HT1080 (cell line): ENCODE measurements at regions not wholly inside any gene's neighbourhood (a gene's known extent, or its start where the extent isn't known, plus 50 kb on each side); places are given as distances from the start of the nearest gene placed in this dataset. TPM values are rescaled to one million over a fixed set of nuclear protein-coding genes. Genes with fewer than 3 reads are reported as not detected.
"Not testable (repeated sequence)": the region's sequence is repeated elsewhere in the genome, so short reads cannot be mapped to it uniquely, and the experiment has no call there.

Source experiments
- DNase-seq: peaks from one replicate; pipeline ENCODE4 v3.0.0-alpha.2; 2015; ENCODE audit warnings: low read depth
- small RNA-seq: library from RNA; depleted of rRNA; stranded (forward); fragments of <200 nt; gene quantifications from one replicate; pipeline ENCODE3, GENCODE V24; 2014

- DNase-seq = peak; percentile 27
These were observed 92.2 kb upstream of the CDH9 start for GRCh38 chr5:27130587-27130986.

GRCh38 chr5:27129926-27130325 lies 91.5 kb upstream of the CDH9 start:
- DNase-seq = no peak

GRCh38 chr5:27125856-27126255 lies 87.5 kb upstream of the CDH9 start:
- DNase-seq = no peak

GRCh38 chr5:27124590-27124989 lies 86.2 kb upstream of the CDH9 start:
- no peak for DNase-seq

DNA sequence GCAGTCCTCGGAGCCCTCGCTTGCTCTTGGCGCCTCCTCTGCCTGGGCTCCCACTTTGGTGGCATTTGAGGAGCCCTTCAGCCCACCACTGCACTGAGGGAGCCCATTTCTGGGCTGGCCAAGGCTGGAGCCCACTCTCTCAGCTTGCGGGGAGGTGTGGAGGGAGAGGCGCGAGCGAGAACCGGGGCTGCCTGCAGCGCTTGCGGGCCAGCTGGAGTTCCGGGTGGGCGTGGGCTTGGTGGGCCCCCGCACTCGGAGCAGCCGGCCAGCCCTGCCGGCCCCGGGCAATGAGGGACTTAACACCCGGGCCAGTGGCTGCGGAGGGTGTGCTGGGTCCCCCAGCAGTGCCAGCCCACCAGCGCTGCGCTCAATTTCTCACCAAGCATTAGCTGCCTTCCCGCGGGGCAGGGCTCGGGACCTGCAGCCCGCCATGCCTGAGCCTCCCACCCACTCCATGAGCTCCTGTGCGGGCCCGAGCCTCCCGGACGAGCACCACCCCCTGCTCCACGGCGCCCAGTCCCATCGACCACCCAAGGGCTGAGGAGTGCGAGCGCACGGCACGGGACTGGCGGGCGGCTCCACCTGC lies 81.4 kb upstream of the CDH9 start:
- DNase-seq = not testable (repeated sequence)

- DNase-seq = no peak
These were observed 65.1 kb upstream of the CDH9 start for GRCh38 chr5:27103486-27103885.

GRCh38 chr5:27095761-27096160 lies 57.4 kb upstream of the CDH9 start:
- not testable (repeated sequence) for DNase-seq

GRCh38 chr5:27093279-27093678 lies 54.9 kb upstream of the CDH9 start:
- DNase-seq = no peak

- no peak for DNase-seq
These were observed 53.5 kb upstream of the CDH9 start for GRCh38 chr5:27091858-27092257.

- DNase-seq = not testable (repeated sequence)
These were observed 50.4 kb upstream of the CDH9 start for GRCh38 chr5:27088822-27089221.

Small RNA genes lying in the stretch of these regions (small RNA-seq; reads per million reads assigned to genes)
- gene AC010385.1 (not detected), gene AC010385.3 (not detected), gene AC026421.1 (not detected), gene AC114300.1 (not detected), gene LSP1P3 (not detected), gene RF00425 (0.07 reads per million), gene RNU6-738P (not detected), gene RNU6-909P (not detected), gene UBL5P1 (not detected)
